K562 (cell line): ENCODE measurements at regions not wholly inside any gene's neighbourhood (a gene's known extent, or its start where the extent isn't known, plus 50 kb on each side); places are given as distances from the start of the nearest gene placed in this dataset.

Experiments
- EP300 ChIP-seq: IDR thresholded peaks from 2 replicates; pipeline ENCODE4 v1.6.1; 2012; ENCODE audit warnings: low read length, improper control_type of control experiment
- MTF1 ChIP-seq: fragments of 250-450 bp; sonication (Bioruptor Pico); IDR thresholded peaks from 2 replicates; pipeline ENCODE4 v1.9.0; 2021; ENCODE audit warnings: moderate library complexity, mild to moderate bottlenecking, inconsistent platforms, borderline replicate concordance
- MYBL2 ChIP-seq, 2 experiments: fragments of 450-650 bp in 1 of 2; sonication (generic) in 1 of 2; formaldehyde crosslinking in 1 of 2; IDR thresholded peaks; 2 replicates each; pipeline versions ENCODE4 v1.6.1 to v1.8.1; 2017 to 2022; ENCODE audit warnings: borderline replicate concordance in 1 of 2, inconsistent platforms in 1 of 2, low read depth in 1 of 2, mild to moderate bottlenecking in 1 of 2, missing genetic modification reagents in 1 of 2, moderate library complexity in 1 of 2
- SMARCC2 ChIP-seq: fragments of 450-650 bp; IDR thresholded peaks from 2 replicates; pipeline ENCODE4 v1.6.1; 2017; ENCODE audit warnings: antibody characterized with exemption, moderate library complexity, mild to moderate bottlenecking, low read depth
- TBL1XR1 ChIP-seq, 2 experiments: IDR thresholded peaks; 2 replicates each; pipeline ENCODE4 v1.6.1; 2012; ENCODE audit warnings: improper control_type of control experiment in 2 of 2, low read length in 2 of 2, mild to moderate bottlenecking in 1 of 2

DNA sequence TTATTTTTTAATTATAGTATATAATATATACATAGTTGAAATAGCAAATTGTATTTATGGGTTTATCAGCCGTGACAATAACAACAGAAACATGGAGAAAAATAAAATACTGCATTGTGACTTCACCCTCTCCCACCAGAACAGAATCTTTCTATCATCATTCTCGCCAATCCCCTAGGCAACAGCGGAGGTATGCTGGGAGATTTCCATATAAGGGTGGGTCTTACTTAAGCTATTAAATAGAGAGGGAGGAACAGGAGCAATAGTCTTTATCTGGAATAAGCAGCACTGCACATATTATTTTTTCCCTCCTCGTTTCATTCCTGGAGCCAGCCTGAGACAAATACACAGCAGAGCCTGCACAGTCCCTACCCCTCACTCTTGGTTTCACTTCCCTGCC lies 1214.9 kb downstream of the XPNPEP1 start:
- TF ChIP-seq TBL1XR1 (IDR thresholded peaks at IDR 0.05; ENCODE audit: low read length in 2 of 2) (no peak), EP300 (no peak), MYBL2 (IDR thresholded peaks at IDR 0.05; ENCODE audit: low read depth) (no peak), MYBL2 (CRISPR knock-in tag; IDR thresholded peaks at IDR 0.05; ENCODE audit: borderline replicate concordance) (no peak), SMARCC2 (no peak), MTF1 (no peak)
